A673 (cell line): ENCODE measurements at regions not wholly inside any gene's neighbourhood (a gene's known extent, or its start where the extent isn't known, plus 50 kb on each side); places are given as distances from the start of the nearest gene placed in this dataset.

Experiments
- CTCF ChIP-seq: fragments of 300-800, 200-600 bp; sonication (generic); conservative IDR thresholded peaks from 2 replicates; pipeline ENCODE4 v1.5.1; 2017; ENCODE audit warnings: low read depth, mild to moderate bottlenecking, antibody characterized with exemption, low read length, moderate library complexity, mixed read lengths
- EZH2 ChIP-seq: fragments of 200-600 bp; sonication (generic); IDR thresholded peaks from 2 replicates; pipeline ENCODE4 v1.6.1; 2017; ENCODE audit warnings: borderline replicate concordance, low read depth, mild to moderate bottlenecking, mixed read lengths, antibody characterized with exemption, low read length; ENCODE audit not compliant: poor library complexity, severe bottlenecking

GRCh38 chr4:10204401-10205058 lies 87.9 kb upstream of the WDR1 start:
- TF ChIP-seq CTCF (no peak), EZH2 (no peak)
